Hepatocyte (in vitro differentiated cells): ENCODE measurements at regions not wholly inside any gene's neighbourhood (a gene's known extent, or its start where the extent isn't known, plus 50 kb on each side); places are given as distances from the start of the nearest gene placed in this dataset.

Experiments
- DNase-seq: peaks from one replicate; pipeline ENCODE4 v3.0.0-alpha.2; 2016; ENCODE audit warnings: low spot score
- H2AFZ ChIP-seq: fragments of 200-600 bp; sonication (generic); 2 replicates; pipeline ENCODE4 v1.6.0; 2016; ENCODE audit warnings: antibody characterized with exemption, mild to moderate bottlenecking
- H3K27ac ChIP-seq: fragments of 200-600 bp; sonication (generic); 2 replicates; pipeline ENCODE4 v1.5.1; 2016; ENCODE audit warnings: mild to moderate bottlenecking
- H3K27me3 ChIP-seq: fragments of 200-600 bp; sonication (generic); 2 replicates; pipeline ENCODE4 v1.6.1; 2016
- H3K36me3 ChIP-seq: fragments of 200-600 bp; sonication (generic); replicated peaks from 2 replicates; pipeline ENCODE4 v1.5.1; 2016; ENCODE audit warnings: low read depth; ENCODE audit not compliant: insufficient read depth
- H3K4me1 ChIP-seq: fragments of 200-600 bp; sonication (generic); 2 replicates; pipeline ENCODE4 v1.5.1; 2016; ENCODE audit warnings: mild to moderate bottlenecking, moderate library complexity; ENCODE audit not compliant: insufficient read depth
- H3K4me2 ChIP-seq: fragments of 200-600 bp; sonication (generic); 2 replicates; pipeline ENCODE4 v1.6.0; 2016
- H3K4me3 ChIP-seq: fragments of 200-600 bp; sonication (generic); 2 replicates; pipeline ENCODE4 v1.5.1; 2016; ENCODE audit warnings: mild to moderate bottlenecking
- H3K79me2 ChIP-seq: fragments of 200-600 bp; sonication (generic); 2 replicates; pipeline ENCODE4 v1.6.0; 2017; ENCODE audit warnings: mild to moderate bottlenecking
- H3K9me2 ChIP-seq: fragments of 200-600 bp; sonication (generic); replicated peaks from 2 replicates; pipeline ENCODE4 v1.6.0; 2017; ENCODE audit warnings: mild to moderate bottlenecking; ENCODE audit not compliant: insufficient read depth
- H3K9me3 ChIP-seq: fragments of 200-600 bp; sonication (generic); 2 replicates; pipeline ENCODE4 v1.5.1; 2016; ENCODE audit warnings: low read depth, mild to moderate bottlenecking
- H4K20me1 ChIP-seq: fragments of 200-600 bp; sonication (generic); 2 replicates; pipeline ENCODE4 v1.6.0; 2016; ENCODE audit warnings: mild to moderate bottlenecking; ENCODE audit not compliant: insufficient read depth, poor library complexity, severe bottlenecking
- EZH2 ChIP-seq: fragments of 200-600 bp; sonication (generic); IDR thresholded peaks from 2 replicates; pipeline ENCODE4 v1.6.1; 2016; ENCODE audit warnings: antibody characterized with exemption, mild to moderate bottlenecking, borderline replicate concordance
- EZH2phosphoT487 ChIP-seq: fragments of 200-600 bp; sonication (generic); IDR thresholded peaks from one replicate; pipeline ENCODE4 v1.6.1; 2018; ENCODE audit warnings: antibody characterized with exemption, mild to moderate bottlenecking, low read depth, moderate library complexity; ENCODE audit not compliant: unreplicated experiment, severe bottlenecking
- WGBS: methylation state at CpG from one replicate; pipeline ENCODE4 v1.1.6; 2016; ENCODE audit warnings: low lambda C conversion rate; ENCODE audit errors: missing lambda C conversion rate; 5-methylcytosine and 5-hydroxymethylcytosine counted together
- TF ChIP-seq, protein P1 (sequence below): fragments of 200-600 bp; sonication (generic); IDR thresholded peaks from 2 replicates; pipeline ENCODE4 v1.5.1; 2016; ENCODE audit warnings: antibody characterized with exemption, mild to moderate bottlenecking; ENCODE audit not compliant: poor library complexity

- Histone ChIP-seq H2AFZ (no peak overlapping the region), H3K36me3 (no peaks in the 10 kb centered on the region), H3K27ac (no peak overlapping the region), H3K9me3 (no peaks in the 10 kb centered on the region), H3K4me1 (no peaks in the 10 kb centered on the region), H3K4me2 (no peak overlapping the region), H3K27me3 (no peaks in the 10 kb centered on the region), H4K20me1 (no peaks in the 10 kb centered on the region), H3K9me2 (no peaks in the 10 kb centered on the region), H3K79me2 (no peaks in the 10 kb centered on the region), H3K4me3 (no peak overlapping the region)
- no peak for DNase-seq
- 84% methylated on average over 4 of the region's 4 CpGs for WGBS
- TF ChIP-seq EZH2 = no peak
- TF ChIP-seq EZH2phosphoT487 = no peak
- TF ChIP-seq, protein P1, sequence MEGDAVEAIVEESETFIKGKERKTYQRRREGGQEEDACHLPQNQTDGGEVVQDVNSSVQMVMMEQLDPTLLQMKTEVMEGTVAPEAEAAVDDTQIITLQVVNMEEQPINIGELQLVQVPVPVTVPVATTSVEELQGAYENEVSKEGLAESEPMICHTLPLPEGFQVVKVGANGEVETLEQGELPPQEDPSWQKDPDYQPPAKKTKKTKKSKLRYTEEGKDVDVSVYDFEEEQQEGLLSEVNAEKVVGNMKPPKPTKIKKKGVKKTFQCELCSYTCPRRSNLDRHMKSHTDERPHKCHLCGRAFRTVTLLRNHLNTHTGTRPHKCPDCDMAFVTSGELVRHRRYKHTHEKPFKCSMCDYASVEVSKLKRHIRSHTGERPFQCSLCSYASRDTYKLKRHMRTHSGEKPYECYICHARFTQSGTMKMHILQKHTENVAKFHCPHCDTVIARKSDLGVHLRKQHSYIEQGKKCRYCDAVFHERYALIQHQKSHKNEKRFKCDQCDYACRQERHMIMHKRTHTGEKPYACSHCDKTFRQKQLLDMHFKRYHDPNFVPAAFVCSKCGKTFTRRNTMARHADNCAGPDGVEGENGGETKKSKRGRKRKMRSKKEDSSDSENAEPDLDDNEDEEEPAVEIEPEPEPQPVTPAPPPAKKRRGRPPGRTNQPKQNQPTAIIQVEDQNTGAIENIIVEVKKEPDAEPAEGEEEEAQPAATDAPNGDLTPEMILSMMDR = no peak
Measured at GRCh38 chr3:28847736-28848135, 433.1 kb upstream of the RBMS3 start.

GRCh38 chr3:28850186-28850585 is 430.7 kb upstream of the RBMS3 start:
- Histone ChIP-seq H3K9me3 (no peaks in the 10 kb centered on the region), H3K79me2 (no peaks in the 10 kb centered on the region), H3K9me2 (no peaks in the 10 kb centered on the region), H3K36me3 (no peaks in the 10 kb centered on the region), H3K27me3 (no peaks in the 10 kb centered on the region), H2AFZ (no peak overlapping the region), H3K27ac (no peak overlapping the region), H3K4me3 (no peak overlapping the region), H3K4me1 (no peaks in the 10 kb centered on the region), H3K4me2 (no peak overlapping the region), H4K20me1 (no peaks in the 10 kb centered on the region)
- TF ChIP-seq EZH2phosphoT487 = no peak
- DNase-seq = no peak
- WGBS = 100% methylated on average over 1 of the region's 1 CpG

DNA sequence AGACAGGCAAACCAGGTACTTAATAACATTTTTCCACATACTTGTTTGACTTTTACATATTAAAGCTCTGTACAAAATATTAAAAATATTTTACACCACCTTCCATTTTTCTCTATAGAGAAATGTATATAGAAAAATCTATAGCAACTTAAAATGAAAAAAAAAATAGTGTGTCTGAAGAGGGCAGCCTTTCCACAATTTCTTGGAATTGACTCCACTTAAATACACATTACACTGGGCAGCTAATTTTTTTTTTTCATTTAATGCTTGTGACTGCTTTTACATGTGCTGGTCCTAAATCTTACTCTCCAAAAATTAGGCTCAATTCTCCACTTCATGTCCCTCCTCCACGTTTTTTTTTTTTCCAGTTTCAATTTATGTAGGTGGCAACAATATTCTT is 427.0 kb upstream of the RBMS3 start:
- H3K9me3 ChIP-seq = no peaks in the 10 kb centered on the region
- no peak for TF ChIP-seq EZH2
- TF ChIP-seq EZH2phosphoT487 = no peak
- TF ChIP-seq, protein P1 = peak; percentile 34
- no peak overlapping the region for H2AFZ ChIP-seq
- H4K20me1 ChIP-seq = no peaks in the 10 kb centered on the region
- DNase-seq = no peak
- no peaks in the 10 kb centered on the region for H3K36me3 ChIP-seq
- H3K27me3 ChIP-seq = no peaks in the 10 kb centered on the region
- H3K4me2 ChIP-seq = no peak overlapping the region
- H3K79me2 ChIP-seq = no peaks in the 10 kb centered on the region
- H3K4me3 ChIP-seq = no peak overlapping the region
- H3K4me1 ChIP-seq = no peaks in the 10 kb centered on the region
- 24% methylated on average over 1 of the region's 1 CpG for WGBS
- no peaks in the 10 kb centered on the region for H3K9me2 ChIP-seq
- no peak overlapping the region for H3K27ac ChIP-seq

- Histone ChIP-seq H3K9me3 (no peaks in the 10 kb centered on the region), H3K4me3 (no peak overlapping the region), H3K4me1 (no peaks in the 10 kb centered on the region), H2AFZ (no peak overlapping the region), H3K27ac (no peak overlapping the region), H3K4me2 (no peak overlapping the region), H3K27me3 (no peaks in the 10 kb centered on the region), H3K9me2 (no peaks in the 10 kb centered on the region), H3K79me2 (no peaks in the 10 kb centered on the region), H4K20me1 (no peaks in the 10 kb centered on the region), H3K36me3 (no peaks in the 10 kb centered on the region)
- no peak for DNase-seq
- WGBS = 88% methylated on average over 3 of the region's 3 CpGs
- no peak for TF ChIP-seq EZH2phosphoT487
- TF ChIP-seq, protein P1 = no peak
- TF ChIP-seq EZH2 = no peak
Measured at GRCh38 chr3:28856796-28857195, 424.1 kb upstream of the RBMS3 start.
